ENCODE measurements at regions not wholly inside any gene's neighbourhood (a gene's known extent, or its start where the extent isn't known, plus 50 kb on each side); places are given as distances from the start of the nearest gene placed in this dataset.

- Histone ChIP-seq H3K36me3 (ENCODE audit: low read depth, low read length) (no peaks in the 10 kb centered on the region), H3K4me2 (ENCODE audit: low read length) (no peak overlapping the region), H3K27me3 (ENCODE audit: low read length) (no peaks in the 10 kb centered on the region), H3K4me3 (ENCODE audit: low read length) (no peak overlapping the region), H3K9me3 (ENCODE audit: low read length) (0 out of 2 replicates have a peak, but pooled peaks cover 3% of the 10 kb centered on the region), H3K27ac (ENCODE audit: low read length) (no peak overlapping the region), H3F3A (ENCODE audit: low read length, unreplicated experiment) (no peaks in the 10 kb centered on the region), H3K9me2 (replicated peaks; ENCODE audit: low read length) (no peaks in the 10 kb centered on the region), H3K79me2 (ENCODE audit: low read length) (no peaks in the 10 kb centered on the region), H4K20me1 (ENCODE audit: low read length) (no peaks in the 10 kb centered on the region), H3K9ac (ENCODE audit: low read length) (no peak overlapping the region), H2AFZ (ENCODE audit: low read length) (no peak overlapping the region), H3K4me1 (ENCODE audit: insufficient read depth, low read length) (no peaks in the 10 kb centered on the region)
- TF ChIP-seq CTCF (conservative IDR thresholded peaks at IDR 0.05; ENCODE audit: low read depth, low read length) (no peak), EZH2phosphoT487 (IDR thresholded peaks at IDR 0.05; ENCODE audit: borderline replicate concordance, low read length) (no peak), EZH2 (IDR thresholded peaks at IDR 0.05; ENCODE audit: low read length, unreplicated experiment) (no peak)
- DNase-seq (no peak), ATAC-seq (no peak)
- CTCF ChIA-PET, result no interaction called here
- intact Hi-C loops (cut with micrococcal nuclease), result no loop called here
- POLR2A ChIA-PET (ENCODE audit: unreplicated experiment), result no interaction called here
- BruUV-seq (replicated peaks), result no TSS peak
These were observed 1124.8 kb upstream of the PRR20A start for GRCh38 chr13:56015919-56016318.

- no peak overlapping the region for H2AFZ ChIP-seq (ENCODE audit: low read length)
- ChIA-PET POLR2A (ENCODE audit: unreplicated experiment) (no interaction called here), CTCF (no interaction called here)
- H3K4me3 ChIP-seq (ENCODE audit: low read length), result no peak overlapping the region
- no peak overlapping the region for H3K4me2 ChIP-seq (ENCODE audit: low read length)
- H3K4me1 ChIP-seq (ENCODE audit: insufficient read depth, low read length), result no peaks in the 10 kb centered on the region
- no TSS peak for BruUV-seq (replicated peaks)
- no peaks in the 10 kb centered on the region for H3K79me2 ChIP-seq (ENCODE audit: low read length)
- no peaks in the 10 kb centered on the region for H3K36me3 ChIP-seq (ENCODE audit: low read depth, low read length)
- H3K9me3 ChIP-seq (ENCODE audit: low read length), result 0 out of 2 replicates have a peak, but pooled peaks cover 3% of the 10 kb centered on the region
- intact Hi-C loops (cut with micrococcal nuclease), result no loop called here
- H3K27me3 ChIP-seq (ENCODE audit: low read length), result no peaks in the 10 kb centered on the region
- H3K9me2 ChIP-seq (replicated peaks; ENCODE audit: low read length), result no peaks in the 10 kb centered on the region
- no peaks in the 10 kb centered on the region for H4K20me1 ChIP-seq (ENCODE audit: low read length)
- H3K9ac ChIP-seq (ENCODE audit: low read length), result no peak overlapping the region
- no peak for DNase-seq
- no peaks in the 10 kb centered on the region for H3F3A ChIP-seq (ENCODE audit: low read length, unreplicated experiment)
- no peak for ATAC-seq
- TF ChIP-seq EZH2 (IDR thresholded peaks at IDR 0.05; ENCODE audit: low read length, unreplicated experiment), result no peak
- TF ChIP-seq EZH2phosphoT487 (IDR thresholded peaks at IDR 0.05; ENCODE audit: borderline replicate concordance, low read length), result no peak
- no peak for TF ChIP-seq CTCF (conservative IDR thresholded peaks at IDR 0.05; ENCODE audit: low read depth, low read length)
- H3K27ac ChIP-seq (ENCODE audit: low read length), result no peak overlapping the region
These were observed 1121.1 kb upstream of the PRR20A start for GRCh38 chr13:56019606-56020005.

GRCh38 chr13:56020425-56020824 lies 1120.3 kb upstream of the PRR20A start:
- Histone ChIP-seq H3K9me3 (ENCODE audit: low read length) (0 out of 2 replicates have a peak, but pooled peaks cover 3% of the 10 kb centered on the region), H3K4me3 (ENCODE audit: low read length) (no peak overlapping the region), H3K36me3 (ENCODE audit: low read depth, low read length) (no peaks in the 10 kb centered on the region), H3K27ac (ENCODE audit: low read length) (no peak overlapping the region), H4K20me1 (ENCODE audit: low read length) (no peaks in the 10 kb centered on the region), H3K27me3 (ENCODE audit: low read length) (no peaks in the 10 kb centered on the region), H3K79me2 (ENCODE audit: low read length) (no peaks in the 10 kb centered on the region), H3K4me1 (ENCODE audit: insufficient read depth, low read length) (no peaks in the 10 kb centered on the region), H3K9ac (ENCODE audit: low read length) (no peak overlapping the region), H2AFZ (ENCODE audit: low read length) (no peak overlapping the region), H3K9me2 (replicated peaks; ENCODE audit: low read length) (no peaks in the 10 kb centered on the region), H3F3A (ENCODE audit: low read length, unreplicated experiment) (no peaks in the 10 kb centered on the region), H3K4me2 (ENCODE audit: low read length) (no peak overlapping the region)
- CTCF ChIA-PET, result no interaction called here
- BruUV-seq (replicated peaks), result no TSS peak
- ATAC-seq, result no peak
- POLR2A ChIA-PET (ENCODE audit: unreplicated experiment), result no interaction called here
- no peak for DNase-seq
- no peak for TF ChIP-seq EZH2 (IDR thresholded peaks at IDR 0.05; ENCODE audit: low read length, unreplicated experiment)
- no peak for TF ChIP-seq EZH2phosphoT487 (IDR thresholded peaks at IDR 0.05; ENCODE audit: borderline replicate concordance, low read length)
- no peak for TF ChIP-seq CTCF (conservative IDR thresholded peaks at IDR 0.05; ENCODE audit: low read depth, low read length)
- intact Hi-C loops (cut with micrococcal nuclease), result no loop called here

Measured in PC-3 (cell line).